Astrocyte of the hippocampus (primary cell): ENCODE measurements at regions not wholly inside any gene's neighbourhood (a gene's known extent, or its start where the extent isn't known, plus 50 kb on each side); places are given as distances from the start of the nearest gene placed in this dataset.
A peak's percentile ranks its signal among the peaks of the same experiment; 100 is the strongest.
"Not testable (repeated sequence)": the region's sequence is repeated elsewhere in the genome, so short reads cannot be mapped to it uniquely, and the experiment has no call there.

Source experiments
- DNase-seq: peaks from one replicate; pipeline ENCODE4 v3.0.0; 2011; ENCODE audit warnings: low read depth, low spot score

DNA sequence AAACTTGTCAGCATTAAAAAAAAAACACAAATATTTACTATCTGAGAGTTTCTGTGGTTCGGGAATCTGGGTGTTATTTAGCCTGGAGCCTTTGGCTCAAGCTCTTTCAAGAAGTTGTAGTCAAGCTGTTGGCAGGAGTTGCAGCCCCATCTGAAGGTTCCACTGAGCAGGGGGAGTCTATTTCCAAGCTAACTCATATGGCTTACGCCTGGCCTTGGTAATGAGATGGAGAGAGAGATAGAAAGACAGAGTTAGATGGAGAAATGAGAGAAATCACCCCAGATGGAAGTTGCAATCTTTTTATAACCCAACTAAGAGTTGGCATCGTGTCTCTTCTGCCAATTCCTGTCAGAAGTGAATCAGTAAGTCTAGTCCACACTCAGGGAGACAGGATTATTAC is 1075.2 kb upstream of the SEMA6A start:
- no peak for DNase-seq

DNA sequence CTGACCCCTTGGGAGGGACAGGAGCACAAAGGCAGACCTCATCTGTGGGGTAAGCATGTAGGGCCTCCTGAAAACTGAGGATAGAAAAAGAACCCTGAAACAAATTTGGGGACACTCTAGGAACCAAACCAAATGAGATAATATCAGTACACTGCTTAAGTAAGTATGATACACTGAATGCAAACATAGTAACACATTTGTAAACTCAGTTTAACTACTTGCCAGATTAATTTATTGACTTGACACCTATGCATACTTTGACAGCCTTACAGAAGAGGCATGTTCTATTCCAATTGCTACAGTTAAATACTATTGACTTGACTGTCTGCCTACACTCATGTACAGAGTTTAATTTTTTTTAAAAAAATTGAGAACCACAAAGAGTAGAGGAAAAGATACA is 1070.8 kb upstream of the SEMA6A start:
- DNase-seq: no peak

GRCh38 chr5:117638581-117638980 is 1064.0 kb upstream of the SEMA6A start:
- no peak for DNase-seq

DNA sequence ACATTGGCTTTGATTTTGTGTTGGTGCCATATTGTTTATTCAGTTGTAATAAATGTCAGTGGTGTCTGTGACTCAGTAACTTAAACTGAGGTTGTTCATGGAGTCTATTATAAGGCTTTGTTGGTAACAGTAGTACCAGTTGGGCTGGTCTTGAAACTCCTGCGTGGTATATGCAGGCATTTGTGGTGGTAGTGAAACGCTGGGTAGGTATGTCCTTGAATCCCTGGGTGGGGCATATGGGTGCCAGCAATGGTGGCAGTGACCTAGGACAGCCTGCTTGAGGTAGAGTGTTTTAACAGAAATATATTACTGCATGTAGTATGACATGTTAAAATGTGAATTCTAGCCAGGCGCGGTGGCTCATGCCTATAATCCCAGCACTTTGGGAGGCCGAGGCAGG is 1058.5 kb upstream of the SEMA6A start:
- DNase-seq: no peak

DNA sequence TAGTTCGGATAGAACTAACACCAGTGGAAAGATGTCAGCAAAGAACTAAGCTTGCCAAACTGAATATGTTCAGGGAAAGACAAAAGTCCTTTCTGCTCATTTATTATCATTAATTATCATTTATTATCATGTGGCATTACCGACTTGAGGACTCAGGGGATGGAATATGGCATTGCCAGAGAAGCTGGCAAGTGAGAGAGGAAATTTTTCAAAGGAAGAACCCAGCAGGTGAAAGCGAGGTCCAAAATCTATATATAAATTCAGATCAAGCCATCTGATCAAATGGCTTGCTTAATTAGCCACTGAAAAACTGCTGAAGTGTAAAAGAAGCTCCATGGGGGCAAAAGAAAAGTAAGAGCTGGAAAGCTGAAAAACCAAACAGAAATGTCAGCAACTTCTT is 1049.6 kb upstream of the SEMA6A start:
- DNase-seq: no peak

- DNase-seq: peak; percentile 8
Observed at GRCh38 chr5:117623042-117623805, 1048.6 kb upstream of the SEMA6A start.

GRCh38 chr5:117621921-117622320 is 1047.3 kb upstream of the SEMA6A start:
- DNase-seq: no peak

DNA sequence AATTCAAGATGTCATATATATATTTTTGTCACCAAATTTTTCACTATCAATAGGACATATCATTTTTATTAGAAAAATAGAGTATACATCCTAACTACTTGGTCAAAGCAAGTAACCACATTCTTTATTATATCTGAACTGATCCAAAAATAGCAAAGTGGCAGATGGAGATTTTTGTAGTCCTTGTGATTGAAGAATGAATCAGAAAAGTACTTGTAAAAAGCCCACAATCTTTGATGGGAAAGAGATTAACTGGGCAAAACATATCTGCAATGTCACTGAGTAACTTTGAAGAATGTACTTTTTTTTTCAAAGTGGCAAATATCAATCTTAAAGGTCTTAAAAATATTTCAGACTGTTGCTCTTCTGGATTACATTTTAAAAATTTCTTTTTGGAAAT is 1040.6 kb upstream of the SEMA6A start:
- DNase-seq: no peak

DNA sequence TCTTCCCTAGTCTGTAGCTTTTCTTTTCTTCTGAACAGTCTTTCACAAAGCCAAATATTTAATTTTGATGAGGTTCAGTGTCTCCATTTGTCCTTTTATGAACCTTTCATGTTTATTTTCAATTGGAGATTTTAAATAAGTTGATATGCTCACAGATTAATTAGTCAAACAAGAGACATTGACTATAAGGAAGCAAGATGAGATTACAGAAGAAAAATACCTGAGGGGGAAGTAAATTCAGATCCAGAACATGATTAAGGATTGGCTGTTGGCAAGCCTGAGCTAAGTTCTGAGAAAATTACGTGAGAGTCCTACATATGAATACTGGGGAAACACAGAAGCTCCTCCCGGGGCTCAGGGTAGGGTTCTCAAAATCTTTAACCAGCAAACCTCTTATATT is 1039.8 kb upstream of the SEMA6A start:
- DNase-seq: no peak

DNA sequence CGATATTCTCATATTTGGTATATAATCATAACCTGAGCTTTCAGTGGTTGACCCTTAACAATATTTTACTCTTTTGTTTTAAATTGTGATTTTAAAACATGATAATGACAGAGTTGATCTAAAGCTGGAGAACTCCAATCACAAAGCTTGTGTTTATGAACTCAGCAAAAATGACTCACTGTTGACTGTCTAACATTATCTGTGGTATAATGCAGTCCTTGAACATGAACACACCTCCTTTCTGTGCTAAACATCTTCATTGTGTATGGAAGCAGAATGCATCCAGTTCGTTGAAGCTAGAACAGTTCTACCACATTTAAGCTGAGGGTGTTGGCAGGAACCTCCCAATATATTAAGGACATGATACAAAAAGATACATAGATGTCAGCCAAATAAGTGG is 1030.2 kb upstream of the SEMA6A start:
- no peak for DNase-seq

GRCh38 chr5:117599811-117600210 is 1025.2 kb upstream of the SEMA6A start:
- DNase-seq: not testable (repeated sequence)

GRCh38 chr5:117594166-117594565 is 1019.5 kb upstream of the SEMA6A start:
- DNase-seq: no peak

DNA sequence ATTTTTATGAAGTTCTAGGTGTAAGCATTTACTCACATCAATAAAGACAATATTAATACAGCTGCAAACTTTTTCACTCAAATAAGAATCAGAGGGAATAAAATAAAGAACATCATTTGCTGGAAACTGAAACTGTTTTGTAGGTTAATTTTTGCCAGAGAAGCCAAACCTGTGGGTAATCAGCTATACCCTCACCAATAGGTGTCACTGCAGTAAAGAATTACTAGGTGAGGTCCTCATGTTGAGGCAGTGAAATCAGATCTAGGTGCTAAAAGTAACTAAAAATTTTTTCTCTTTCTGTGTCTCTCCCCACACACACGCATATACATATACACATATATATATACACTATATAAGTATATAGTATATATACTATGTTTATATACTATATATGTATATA is 1016.3 kb upstream of the SEMA6A start:
- peak; percentile 48 for DNase-seq

DNA sequence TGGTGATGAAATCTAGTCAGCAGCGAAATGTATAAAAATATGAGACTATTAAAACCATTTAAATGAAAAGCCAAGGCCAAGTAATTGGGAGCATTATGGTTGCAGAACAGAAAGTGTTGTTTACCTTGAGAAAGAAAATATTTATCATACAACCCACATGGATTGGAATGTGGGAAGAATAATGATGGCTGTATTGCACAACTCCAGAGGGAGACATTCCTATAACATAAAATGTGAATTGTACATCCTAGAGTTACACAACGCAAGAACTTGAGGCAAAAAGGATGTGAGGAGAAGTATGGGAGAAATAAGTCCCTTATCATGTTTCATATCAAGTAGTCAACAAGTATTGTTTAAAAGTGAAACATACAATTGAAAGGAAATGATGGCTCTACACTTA is 1014.0 kb upstream of the SEMA6A start:
- no peak for DNase-seq

GRCh38 chr5:117587111-117587510 is 1012.5 kb upstream of the SEMA6A start:
- no peak for DNase-seq

GRCh38 chr5:117568622-117569021 is 994.0 kb upstream of the SEMA6A start:
- DNase-seq: peak; percentile 32

DNA sequence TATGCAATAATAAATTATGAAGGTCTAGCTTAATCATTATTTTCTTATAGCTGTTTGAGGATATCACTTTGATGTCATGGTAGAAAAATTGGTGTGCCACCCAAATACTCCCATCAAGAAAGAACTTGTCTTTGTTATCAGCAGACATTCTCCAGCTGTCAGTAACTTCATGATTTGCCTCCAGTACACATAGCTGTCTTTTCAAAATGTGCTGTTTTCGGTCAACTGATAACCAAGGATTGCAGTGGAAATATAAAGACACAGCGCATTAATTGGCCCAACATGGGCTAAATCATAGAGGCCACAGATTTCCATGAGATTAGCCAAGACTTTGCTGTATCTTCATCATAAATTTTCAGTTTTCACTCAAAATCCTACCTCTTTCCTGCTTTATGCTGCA is 993.5 kb upstream of the SEMA6A start:
- DNase-seq: no peak

DNA sequence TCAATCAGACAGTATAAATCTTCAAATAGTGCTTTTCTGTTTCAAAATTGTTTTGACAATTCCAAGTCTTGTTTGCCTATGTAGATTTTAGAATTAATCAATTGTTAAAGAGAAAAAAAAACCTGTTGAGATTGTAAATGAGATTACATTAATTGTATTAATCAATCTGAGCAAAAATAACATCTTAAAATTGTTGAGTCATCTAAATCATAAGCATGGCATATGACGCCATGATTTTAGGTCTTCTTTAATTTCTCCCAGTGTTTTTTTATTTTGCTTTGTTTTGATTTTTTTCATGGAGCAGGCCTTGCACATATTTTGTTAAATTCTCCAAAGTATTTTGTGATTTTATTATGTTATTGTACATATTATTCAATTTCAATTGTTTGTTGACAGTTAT is 988.0 kb upstream of the SEMA6A start:
- no peak for DNase-seq

GRCh38 chr5:117561531-117561930 is 986.9 kb upstream of the SEMA6A start:
- DNase-seq: no peak

- DNase-seq: no peak
Observed at GRCh38 chr5:117559005-117559844, 984.6 kb upstream of the SEMA6A start.

DNA sequence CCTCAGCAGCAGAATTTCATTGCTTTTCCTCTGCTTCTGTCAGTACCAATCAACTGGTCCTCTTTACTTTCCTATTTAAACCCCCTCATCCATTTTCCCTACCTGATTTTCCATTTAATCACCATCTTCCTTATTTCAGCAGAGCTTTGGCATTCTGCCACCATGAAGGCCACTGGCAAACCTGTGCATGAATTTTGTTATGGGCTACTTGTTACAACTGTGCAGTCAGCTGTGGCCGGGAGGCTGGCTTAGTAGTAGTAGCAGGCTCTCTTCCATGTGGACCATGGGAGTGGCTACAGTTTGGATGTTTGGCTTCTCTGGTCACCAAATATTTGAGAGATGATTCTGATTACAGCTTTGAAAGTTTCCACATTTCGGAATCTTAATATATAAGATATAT is 976.6 kb upstream of the SEMA6A start:
- DNase-seq: no peak

- DNase-seq: no peak
Observed at GRCh38 chr5:117547192-117547591, 972.6 kb upstream of the SEMA6A start.

DNA sequence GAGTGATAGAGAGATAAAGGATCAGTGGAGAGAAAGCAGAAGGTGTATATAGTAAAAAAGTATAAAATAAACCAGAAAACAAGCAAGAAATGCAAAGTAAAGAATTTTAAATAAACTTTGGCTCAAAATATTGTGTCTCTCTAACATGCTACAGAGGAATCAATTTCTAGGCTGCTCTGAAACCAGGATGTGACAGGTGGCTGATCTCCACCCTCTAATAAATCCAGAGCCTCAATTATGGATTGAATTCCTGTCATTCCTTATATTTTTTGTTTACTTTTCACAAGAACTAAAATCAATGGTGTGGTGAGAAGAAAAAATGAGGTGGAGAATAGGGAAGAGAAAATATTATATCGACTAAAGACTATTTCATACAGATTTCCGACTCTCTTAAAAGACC is 965.1 kb upstream of the SEMA6A start:
- DNase-seq: no peak
